Upper lobe of left lung (tissue), 6 donors: ENCODE measurements at regions not wholly inside any gene's neighbourhood (a gene's known extent, or its start where the extent isn't known, plus 50 kb on each side); places are given as distances from the start of the nearest gene placed in this dataset.

ENCODE experiments used
- ATAC-seq, 2 donors: fragments of 200-7000 bp; cut with Tn5 transposase; one replicate each; pipeline ENCODE4 v1.9.1; 2022; ENCODE audit warnings: mild to moderate bottlenecking in 2 of 2, moderate library complexity in 2 of 2; ENCODE audit not compliant: low FRiP score in 2 of 2
- DNase-seq, 2 donors: peaks; one replicate each; pipeline ENCODE4 v3.0.0-alpha.2; 2019 to 2020
- H3K27ac ChIP-seq, 4 donors: fragments of 200-600 bp; sonication (generic); one replicate each; pipeline ENCODE4 v1.5.1; 2016 to 2019
- H3K27me3 ChIP-seq, 4 donors: fragments of 200-600 bp; sonication (generic); one replicate each; pipeline ENCODE4 v1.5.1; 2017 to 2019
- H3K36me3 ChIP-seq, 4 donors: fragments of 200-600 bp; sonication (generic); one replicate each; pipeline ENCODE4 v1.5.1; 2016 to 2019
- H3K4me1 ChIP-seq, 4 donors: fragments of 200-600 bp; sonication (generic); one replicate each; pipeline ENCODE4 v1.5.1; 2018 to 2019
- H3K4me3 ChIP-seq, 4 donors: fragments of 200-600 bp; sonication (generic); one replicate each; pipeline ENCODE4 v1.5.1; 2017 to 2019; ENCODE audit warnings: mild to moderate bottlenecking in 2 of 4, moderate library complexity in 1 of 4
- H3K9me3 ChIP-seq, 4 donors: fragments of 200-600 bp; sonication (generic); one replicate each; pipeline ENCODE4 v1.5.1; 2018 to 2019
- EP300 ChIP-seq, 4 donors: sonication (generic); formaldehyde crosslinking; IDR thresholded peaks; one replicate each; pipeline ENCODE4 v1.5.1; 2017; ENCODE audit warnings: antibody characterized with exemption in 4 of 4, control low read depth in 2 of 4
- POLR2A ChIP-seq, 4 donors: fragments of 450-650 bp; IDR thresholded peaks; one replicate each; pipeline ENCODE4 v1.5.1; 2016 to 2017; ENCODE audit warnings: antibody characterized with exemption in 4 of 4, mild to moderate bottlenecking in 2 of 4
- POLR2AphosphoS5 ChIP-seq, 2 donors: sonication (generic); formaldehyde crosslinking; IDR thresholded peaks; one replicate each; pipeline ENCODE4 v1.5.1; 2017; ENCODE audit warnings: antibody characterized with exemption in 2 of 2
- WGBS, 2 donors: methylation state at CpG; one replicate each; pipeline ENCODE4 v1.1.5; 2017 to 2018; 5-methylcytosine and 5-hydroxymethylcytosine counted together
- TF ChIP-seq, protein P1 (sequence below), 6 experiments: fragments of 450-650 bp in 4 of 6; fragments of 200-600 bp in 2 of 6; sonication (generic) in 2 of 6; IDR thresholded peaks; one replicate each; pipeline ENCODE4 v1.5.1; 2016 to 2019; ENCODE audit warnings: antibody characterized with exemption in 6 of 6
- donor health status: DM: no; HTN: no; CAD: no; lungs with moderate emphysema.
- donor health status: DM: no; HTN: yes; CAD: no; lungs with severe emphysema.

DNA sequence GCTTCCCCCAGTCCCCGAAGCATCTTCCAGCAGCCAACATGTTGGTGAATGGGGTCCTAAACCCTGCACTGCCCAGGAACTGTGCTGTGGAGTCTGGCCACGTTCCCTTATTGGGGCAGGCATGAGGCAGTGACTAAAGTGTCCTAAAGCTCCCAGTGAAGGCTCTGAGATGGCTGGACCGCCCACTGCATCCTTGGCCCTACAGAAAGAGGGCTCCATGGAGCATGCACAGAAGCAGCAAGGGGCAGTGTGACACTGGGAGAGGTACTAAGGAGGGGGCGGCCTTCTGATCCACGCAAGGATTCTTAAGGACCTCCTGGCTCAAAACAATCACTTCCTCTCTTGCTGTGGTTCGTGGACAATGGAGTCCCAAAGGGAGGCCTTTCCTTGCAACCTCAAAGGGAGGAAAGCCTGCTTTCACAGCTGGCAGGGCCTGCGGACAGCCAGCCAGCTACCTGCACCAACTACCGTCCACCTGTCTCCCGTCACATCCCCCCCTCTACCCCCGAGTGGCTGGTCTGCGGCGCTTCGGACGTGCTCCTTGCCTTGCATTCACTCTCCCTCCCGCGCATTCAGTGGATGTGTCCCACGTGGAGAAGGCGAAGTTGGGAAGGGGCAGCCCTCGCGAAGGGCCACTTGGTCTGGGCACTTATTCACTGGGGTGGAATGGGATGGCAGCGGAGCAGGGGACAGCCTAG, 63.9 kb upstream of the STARD13 start:
- Histone ChIP-seq H3K4me3 (peak overlapping the region; percentile 63 to 83 (median 76)), H3K4me1 (peaks cover 15 to 51% (median 25%) of the 10 kb centered on the region in 4 donors), H3K27ac (peak overlapping the region; percentile 87 to 94 (median 89)), H3K27me3 (no peaks in the 10 kb centered on the region), H3K9me3 (no peaks in the 10 kb centered on the region), H3K36me3 (no peaks in the 10 kb centered on the region)
- TF ChIP-seq, protein P1, sequence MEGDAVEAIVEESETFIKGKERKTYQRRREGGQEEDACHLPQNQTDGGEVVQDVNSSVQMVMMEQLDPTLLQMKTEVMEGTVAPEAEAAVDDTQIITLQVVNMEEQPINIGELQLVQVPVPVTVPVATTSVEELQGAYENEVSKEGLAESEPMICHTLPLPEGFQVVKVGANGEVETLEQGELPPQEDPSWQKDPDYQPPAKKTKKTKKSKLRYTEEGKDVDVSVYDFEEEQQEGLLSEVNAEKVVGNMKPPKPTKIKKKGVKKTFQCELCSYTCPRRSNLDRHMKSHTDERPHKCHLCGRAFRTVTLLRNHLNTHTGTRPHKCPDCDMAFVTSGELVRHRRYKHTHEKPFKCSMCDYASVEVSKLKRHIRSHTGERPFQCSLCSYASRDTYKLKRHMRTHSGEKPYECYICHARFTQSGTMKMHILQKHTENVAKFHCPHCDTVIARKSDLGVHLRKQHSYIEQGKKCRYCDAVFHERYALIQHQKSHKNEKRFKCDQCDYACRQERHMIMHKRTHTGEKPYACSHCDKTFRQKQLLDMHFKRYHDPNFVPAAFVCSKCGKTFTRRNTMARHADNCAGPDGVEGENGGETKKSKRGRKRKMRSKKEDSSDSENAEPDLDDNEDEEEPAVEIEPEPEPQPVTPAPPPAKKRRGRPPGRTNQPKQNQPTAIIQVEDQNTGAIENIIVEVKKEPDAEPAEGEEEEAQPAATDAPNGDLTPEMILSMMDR (IDR thresholded peaks at IDR 0.05), result no peak
- TF ChIP-seq EP300 (IDR thresholded peaks at IDR 0.05) (no peak), POLR2AphosphoS5 (IDR thresholded peaks at IDR 0.05) (no peak), POLR2A (IDR thresholded peaks at IDR 0.05) (no peak)
- WGBS, 2 donors, result 32 to 42% methylated on average over 5 to 21 of the region's 21 CpGs
- peak in 1 of 2 donors; percentile 30 for DNase-seq
- ATAC-seq, result peak in 1 of 2 donors; percentile 30

DNA sequence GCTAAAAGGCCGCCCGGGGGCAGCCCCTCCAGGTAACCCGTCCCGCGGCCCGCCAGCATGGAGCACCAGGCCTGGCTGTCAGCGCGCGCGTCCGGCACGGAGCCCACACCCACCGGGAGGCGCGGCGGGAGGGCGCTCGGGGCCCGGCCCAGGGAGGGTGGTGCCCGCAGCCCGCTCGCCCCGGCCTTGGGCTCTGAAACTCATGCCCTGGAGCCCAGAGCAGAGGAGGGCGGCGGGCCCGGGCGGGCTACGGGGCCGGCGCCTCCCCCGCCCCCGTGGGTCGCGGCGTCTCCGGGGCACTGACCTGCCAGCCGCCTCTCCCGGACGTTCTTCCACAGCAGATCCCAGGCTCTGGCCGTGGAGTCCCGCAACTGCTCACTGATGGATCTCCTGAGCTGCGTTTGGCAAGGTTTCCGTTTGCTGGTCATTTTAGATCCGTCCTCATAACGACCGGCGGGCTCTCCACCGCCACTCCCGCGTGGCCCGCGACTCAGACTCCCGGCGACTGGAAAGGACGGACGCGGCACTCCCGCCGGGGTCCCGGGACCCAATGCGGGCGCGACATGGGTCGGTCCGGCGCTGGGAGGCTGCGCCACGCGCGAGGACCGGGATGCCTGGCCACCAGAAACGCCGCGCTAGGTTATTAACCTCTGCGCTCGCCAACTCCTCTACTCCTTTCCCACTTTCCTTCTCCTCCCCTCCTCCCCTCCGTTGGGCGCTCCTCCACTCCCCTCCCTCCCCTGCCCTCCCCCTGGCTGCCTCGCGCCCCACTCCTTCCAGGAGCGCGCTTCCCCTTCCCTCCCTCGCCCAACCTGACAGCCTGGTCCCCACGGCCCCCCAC, 64.7 kb upstream of the STARD13 start:
- 1 to 2% methylated on average over 39 to 41 of the region's 84 CpGs for WGBS, 2 donors
- peak overlapping the region; percentile 87 to 94 (median 89) for H3K27ac ChIP-seq
- no peaks in the 10 kb centered on the region for H3K36me3 ChIP-seq
- peaks cover 17 to 54% (median 26%) of the 10 kb centered on the region in 4 donors for H3K4me1 ChIP-seq
- peak; percentile 78 to 86 for ATAC-seq
- TF ChIP-seq POLR2AphosphoS5 (IDR thresholded peaks at IDR 0.05) (peak in 1 of 2 donors; percentile 9), POLR2A (IDR thresholded peaks at IDR 0.05) (peak in 2 of 4 donors; percentile 70), EP300 (IDR thresholded peaks at IDR 0.05) (no peak)
- TF ChIP-seq, protein P1 (IDR thresholded peaks at IDR 0.05), result peak in 1 of 6 experiments; percentile 5
- peak; percentile 45 to 93 for DNase-seq
- no peaks in the 10 kb centered on the region for H3K9me3 ChIP-seq
- H3K4me3 ChIP-seq, result peak overlapping the region; percentile 63 to 83 (median 76)
- H3K27me3 ChIP-seq, result no peaks in the 10 kb centered on the region

DNA sequence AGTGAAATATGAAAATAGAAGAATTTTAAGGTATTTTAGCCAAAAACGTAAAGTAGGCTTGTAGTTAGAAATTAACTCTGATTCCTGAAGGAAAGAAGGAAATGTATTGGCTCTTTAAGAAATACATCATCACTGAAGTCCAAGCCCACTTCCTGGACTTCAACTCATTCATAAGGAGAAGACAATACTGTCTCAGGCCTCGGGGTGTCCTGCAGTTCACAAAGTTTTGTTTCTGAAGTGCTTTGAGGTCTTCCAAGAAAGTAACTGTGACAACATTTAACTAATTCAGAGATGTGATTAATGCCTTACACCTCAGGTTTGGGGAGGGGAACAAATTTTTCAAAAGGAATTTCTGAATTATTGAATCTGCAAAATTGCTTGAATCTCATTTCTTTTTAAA, 65.8 kb upstream of the STARD13 start:
- DNase-seq, result no peak

DNA sequence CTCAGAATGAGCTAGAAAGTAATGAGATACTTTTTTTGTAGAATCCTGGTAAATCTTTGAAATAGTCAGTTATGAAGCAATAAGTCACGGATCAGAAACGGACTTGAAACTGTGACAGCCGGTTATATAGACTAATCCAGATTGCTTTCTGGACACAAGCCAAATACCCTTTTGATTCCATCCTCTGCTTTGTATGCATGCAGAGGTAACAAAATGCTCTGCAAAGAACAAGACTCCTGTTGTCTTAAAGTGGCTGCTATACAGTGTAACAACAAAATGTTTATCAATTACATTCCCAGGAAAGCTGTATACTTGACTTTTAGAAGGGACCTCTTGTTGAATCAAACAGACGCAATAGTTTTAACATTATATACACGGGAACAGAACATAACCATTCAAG, 66.5 kb upstream of the STARD13 start:
- Histone ChIP-seq H3K4me1 (peaks cover 20 to 56% (median 28%) of the 10 kb centered on the region in 4 donors), H3K36me3 (no peaks in the 10 kb centered on the region), H3K27me3 (no peaks in the 10 kb centered on the region), H3K9me3 (no peaks in the 10 kb centered on the region), H3K4me3 (no peak overlapping the region), H3K27ac (peak overlapping the region in 2 of 4 donors; percentile 74 to 79)
- ATAC-seq, result no peak
- WGBS, 2 donors, result 64 to 67% methylated on average over 5 of the region's 5 CpGs
- no peak for DNase-seq
- TF ChIP-seq POLR2A (IDR thresholded peaks at IDR 0.05) (no peak), EP300 (IDR thresholded peaks at IDR 0.05) (no peak), POLR2AphosphoS5 (IDR thresholded peaks at IDR 0.05) (no peak)
- TF ChIP-seq, protein P1 (IDR thresholded peaks at IDR 0.05), result no peak

More for the DNA sequence above, 65.8 kb upstream of the STARD13 start:
- TF ChIP-seq POLR2A (IDR thresholded peaks at IDR 0.05) (peak in 1 of 4 donors; percentile 52), POLR2AphosphoS5 (IDR thresholded peaks at IDR 0.05) (no peak), EP300 (IDR thresholded peaks at IDR 0.05) (no peak)
- TF ChIP-seq, protein P1 (IDR thresholded peaks at IDR 0.05), result peak in 5 of 6 experiments; percentile 13 to 55 (median 17)
- Histone ChIP-seq H3K4me1 (peaks cover 20 to 56% (median 28%) of the 10 kb centered on the region in 4 donors), H3K27ac (peak overlapping the region in 2 of 4 donors; percentile 11 to 90), H3K9me3 (no peaks in the 10 kb centered on the region), H3K4me3 (peak overlapping the region in 1 of 4 donors; percentile 83), H3K36me3 (no peaks in the 10 kb centered on the region), H3K27me3 (no peaks in the 10 kb centered on the region)
- 35 to 37% methylated on average over 2 of the region's 2 CpGs for whole genome bisulfite sequencing, 2 donors
- peak in 1 of 2 donors; percentile 51 for ATAC-seq
